ENCODE measurements at regions not wholly inside any gene's neighbourhood (a gene's known extent, or its start where the extent isn't known, plus 50 kb on each side); places are given as distances from the start of the nearest gene placed in this dataset.

DNA sequence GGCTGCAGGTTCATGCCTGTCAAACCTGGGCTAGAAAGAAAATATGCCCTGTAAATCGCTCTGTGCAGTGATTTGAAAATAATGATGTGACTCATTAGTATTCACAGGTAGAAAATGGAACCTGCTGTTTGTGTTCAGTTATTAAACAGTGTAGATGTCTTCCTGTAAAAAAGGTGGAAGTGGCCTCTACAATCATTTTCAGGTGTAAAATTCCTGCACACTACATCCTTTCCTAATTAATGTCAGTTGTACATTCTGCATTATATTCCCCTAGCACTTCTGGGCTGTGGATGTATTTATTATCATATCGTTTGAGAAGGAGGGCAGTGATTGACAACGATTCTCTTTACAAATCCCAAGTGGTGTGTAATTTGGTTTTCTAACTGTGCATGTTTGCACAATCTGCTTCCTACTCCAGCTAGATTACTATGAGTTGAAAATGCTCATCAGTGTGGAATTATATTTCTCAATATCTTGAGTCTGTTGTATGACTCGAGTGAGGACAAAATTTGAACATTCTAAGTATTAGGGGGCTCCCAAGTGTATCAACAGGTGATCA lies 454.0 kb upstream of the DDI1 start:
- TF ChIP-seq EZH2phosphoT487 (IDR thresholded peaks at IDR 0.05) = no peak
- TF ChIP-seq EZH2 (IDR thresholded peaks at IDR 0.05) = no peak
- TF ChIP-seq, protein P1, sequence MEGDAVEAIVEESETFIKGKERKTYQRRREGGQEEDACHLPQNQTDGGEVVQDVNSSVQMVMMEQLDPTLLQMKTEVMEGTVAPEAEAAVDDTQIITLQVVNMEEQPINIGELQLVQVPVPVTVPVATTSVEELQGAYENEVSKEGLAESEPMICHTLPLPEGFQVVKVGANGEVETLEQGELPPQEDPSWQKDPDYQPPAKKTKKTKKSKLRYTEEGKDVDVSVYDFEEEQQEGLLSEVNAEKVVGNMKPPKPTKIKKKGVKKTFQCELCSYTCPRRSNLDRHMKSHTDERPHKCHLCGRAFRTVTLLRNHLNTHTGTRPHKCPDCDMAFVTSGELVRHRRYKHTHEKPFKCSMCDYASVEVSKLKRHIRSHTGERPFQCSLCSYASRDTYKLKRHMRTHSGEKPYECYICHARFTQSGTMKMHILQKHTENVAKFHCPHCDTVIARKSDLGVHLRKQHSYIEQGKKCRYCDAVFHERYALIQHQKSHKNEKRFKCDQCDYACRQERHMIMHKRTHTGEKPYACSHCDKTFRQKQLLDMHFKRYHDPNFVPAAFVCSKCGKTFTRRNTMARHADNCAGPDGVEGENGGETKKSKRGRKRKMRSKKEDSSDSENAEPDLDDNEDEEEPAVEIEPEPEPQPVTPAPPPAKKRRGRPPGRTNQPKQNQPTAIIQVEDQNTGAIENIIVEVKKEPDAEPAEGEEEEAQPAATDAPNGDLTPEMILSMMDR (IDR thresholded peaks at IDR 0.05) = no peak
- no peak overlapping the region for H3K27ac Mint-ChIP-seq

DNA sequence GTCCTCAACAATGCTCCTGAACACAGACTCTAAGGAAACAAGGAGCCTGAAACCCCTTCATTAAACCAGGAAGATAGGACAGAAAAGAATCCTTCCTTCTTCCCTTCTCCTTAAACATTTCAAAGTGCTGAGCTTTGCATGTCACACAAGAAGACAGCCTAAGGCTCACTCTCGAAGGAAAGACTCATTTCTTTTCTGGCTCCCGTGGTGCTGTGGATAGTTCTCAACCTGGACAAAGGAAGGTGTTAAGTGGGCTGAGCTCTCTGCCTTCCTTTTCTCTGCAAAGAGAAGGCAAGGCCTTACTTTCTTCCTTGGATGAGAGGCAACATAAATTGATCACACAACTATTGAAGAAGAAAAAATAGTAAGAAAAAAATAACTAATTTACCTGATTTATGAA lies 452.4 kb upstream of the DDI1 start:
- Mint-ChIP-seq H3K9me3 (no peaks in the 10 kb centered on the region), H3K27me3 (ENCODE audit: insufficient read depth, low read depth) (peaks cover 2% of the 10 kb centered on the region), H3K27ac (no peak overlapping the region), H3K4me3 (no peak overlapping the region), H3K4me1 (peaks cover 9% of the 10 kb centered on the region), H3K36me3 (no peaks in the 10 kb centered on the region)
- Histone ChIP-seq H3F3A (ENCODE audit: low read depth) (peaks cover 10% of the 10 kb centered on the region), H3K36me3 (no peaks in the 10 kb centered on the region), H3K79me2 (ENCODE audit: low read depth) (no peaks in the 10 kb centered on the region), H4K20me1 (ENCODE audit: low read depth) (no peaks in the 10 kb centered on the region), H3K27me3 (no peaks in the 10 kb centered on the region), H2AFZ (replicated peaks) (peak overlapping the region; percentile 32), H3K4me3 (no peak overlapping the region), H3K9ac (no peak overlapping the region), H3K4me1 (peaks cover 26% of the 10 kb centered on the region), H3K4me2 (peak overlapping the region; percentile 25), H3K9me3 (ENCODE audit: low read depth) (no peaks in the 10 kb centered on the region), H3K27ac (peak overlapping the region; percentile 33)
- DNase-seq (ENCODE audit: low spot score) = peak; percentile 25
- TF ChIP-seq, protein P1 (IDR thresholded peaks at IDR 0.05) = no peak

More for the DNA sequence above, 454.0 kb upstream of the DDI1 start:
- Histone ChIP-seq H2AFZ (replicated peaks) (no peak overlapping the region), H3K36me3 (no peaks in the 10 kb centered on the region), H3K4me3 (no peak overlapping the region), H3K79me2 (ENCODE audit: low read depth) (no peaks in the 10 kb centered on the region), H3F3A (ENCODE audit: low read depth) (peaks cover 10% of the 10 kb centered on the region), H3K9ac (no peak overlapping the region), H4K20me1 (ENCODE audit: low read depth) (no peaks in the 10 kb centered on the region), H3K9me3 (ENCODE audit: low read depth) (no peaks in the 10 kb centered on the region), H3K27me3 (no peaks in the 10 kb centered on the region), H3K27ac (no peak overlapping the region), H3K4me1 (peaks cover 26% of the 10 kb centered on the region), H3K4me2 (no peak overlapping the region)
- no peak for DNase-seq (ENCODE audit: low spot score)
- Mint-ChIP-seq H3K4me1 (peaks cover 9% of the 10 kb centered on the region), H3K9me3 (no peaks in the 10 kb centered on the region), H3K27me3 (ENCODE audit: insufficient read depth, low read depth) (peaks cover 5% of the 10 kb centered on the region), H3K36me3 (no peaks in the 10 kb centered on the region), H3K4me3 (no peak overlapping the region)

DNA sequence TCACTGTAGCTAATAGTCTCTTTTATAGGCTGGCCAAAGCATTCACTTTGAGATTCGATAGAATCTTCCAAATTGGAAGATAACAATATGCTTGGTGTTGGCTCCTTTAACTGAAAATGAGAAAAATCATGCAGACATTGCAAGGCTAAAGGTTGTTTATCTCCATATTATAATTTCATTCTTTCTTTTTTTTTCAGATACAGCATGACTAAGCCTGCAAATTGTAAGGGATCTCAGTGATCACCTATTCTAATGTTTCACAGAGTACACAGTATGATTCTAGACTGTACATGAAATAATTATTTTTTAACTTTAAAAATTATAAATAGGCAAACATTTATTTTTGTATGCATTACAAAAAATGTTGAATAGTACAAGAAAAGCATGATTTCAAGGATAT lies 451.7 kb upstream of the DDI1 start:
- Mint-ChIP-seq H3K36me3 (no peaks in the 10 kb centered on the region), H3K4me3 (no peak overlapping the region), H3K27ac (no peak overlapping the region), H3K9me3 (peaks cover 4% of the 10 kb centered on the region), H3K27me3 (ENCODE audit: insufficient read depth, low read depth) (peaks cover 4% of the 10 kb centered on the region), H3K4me1 (peaks cover 9% of the 10 kb centered on the region)
- no peak for TF ChIP-seq EZH2 (IDR thresholded peaks at IDR 0.05)
- TF ChIP-seq, protein P1 (IDR thresholded peaks at IDR 0.05) = no peak
- no peak for TF ChIP-seq EZH2phosphoT487 (IDR thresholded peaks at IDR 0.05)
- Histone ChIP-seq H4K20me1 (ENCODE audit: low read depth) (no peaks in the 10 kb centered on the region), H3K4me3 (no peak overlapping the region), H3K9ac (no peak overlapping the region), H3K27ac (no peak overlapping the region), H3F3A (ENCODE audit: low read depth) (peaks cover 10% of the 10 kb centered on the region), H3K27me3 (no peaks in the 10 kb centered on the region), H3K79me2 (ENCODE audit: low read depth) (no peaks in the 10 kb centered on the region), H3K4me1 (peaks cover 26% of the 10 kb centered on the region), H3K36me3 (no peaks in the 10 kb centered on the region), H3K4me2 (no peak overlapping the region), H2AFZ (replicated peaks) (no peak overlapping the region), H3K9me3 (ENCODE audit: low read depth) (no peaks in the 10 kb centered on the region)
- DNase-seq (ENCODE audit: low spot score) = no peak
